Ishikawa (cell line): ENCODE measurements at regions not wholly inside any gene's neighbourhood (a gene's known extent, or its start where the extent isn't known, plus 50 kb on each side); places are given as distances from the start of the nearest gene placed in this dataset.

Experiments
- CEBPB ChIP-seq: IDR thresholded peaks from 2 replicates; pipeline ENCODE4 v1.6.1; 2012
- CREB1 ChIP-seq: IDR thresholded peaks from 2 replicates; pipeline ENCODE4 v1.6.1; 2012; ENCODE audit warnings: low read depth
- EGR1 ChIP-seq: IDR thresholded peaks from 2 replicates; pipeline ENCODE4 v1.6.1; 2012
- EP300 ChIP-seq: IDR thresholded peaks from 2 replicates; pipeline ENCODE4 v1.6.1; 2012; ENCODE audit warnings: borderline replicate concordance
- FOXM1 ChIP-seq: IDR thresholded peaks from 2 replicates; pipeline ENCODE4 v1.6.1; 2012; ENCODE audit warnings: low read depth, borderline replicate concordance
- MAX ChIP-seq: IDR thresholded peaks from 2 replicates; pipeline ENCODE4 v1.6.1; 2012
- NFIC ChIP-seq: IDR thresholded peaks from 2 replicates; pipeline ENCODE4 v1.6.1; 2012
- RAD21 ChIP-seq: IDR thresholded peaks from 2 replicates; pipeline ENCODE4 v1.6.1; 2012; ENCODE audit warnings: low read depth
- REST ChIP-seq: IDR thresholded peaks from 2 replicates; pipeline ENCODE4 v1.6.1; 2012; ENCODE audit warnings: low read depth, mild to moderate bottlenecking
- TAF1 ChIP-seq: IDR thresholded peaks from 2 replicates; pipeline ENCODE4 v1.6.1; 2012; ENCODE audit warnings: low read depth, mild to moderate bottlenecking
- TCF12 ChIP-seq: IDR thresholded peaks from 2 replicates; pipeline ENCODE4 v1.6.1; 2012; ENCODE audit warnings: low read depth
- TEAD4 ChIP-seq: IDR thresholded peaks from 2 replicates; pipeline ENCODE4 v1.6.1; 2012
- USF1 ChIP-seq: IDR thresholded peaks from 2 replicates; pipeline ENCODE4 v1.6.1; 2012
- YY1 ChIP-seq: IDR thresholded peaks from 2 replicates; pipeline ENCODE4 v1.6.1; 2012; ENCODE audit warnings: low read depth
- ZBTB7A ChIP-seq: IDR thresholded peaks from 2 replicates; pipeline ENCODE4 v1.6.1; 2012; ENCODE audit warnings: low read depth

GRCh38 chr10:44242826-44243225 lies 142.1 kb downstream of the CXCL12 start:
- TF ChIP-seq EP300 (no peak), EGR1 (no peak), CREB1 (no peak), FOXM1 (no peak), CEBPB (no peak), RAD21 (no peak), TEAD4 (no peak), MAX (no peak), ZBTB7A (no peak), REST (no peak), NFIC (no peak), YY1 (no peak), USF1 (no peak), TCF12 (no peak), TAF1 (no peak)

- TF ChIP-seq ZBTB7A (no peak), NFIC (no peak)
Measured at GRCh38 chr10:44242091-44242490, 142.8 kb downstream of the CXCL12 start.

GRCh38 chr10:44240584-44241205 lies 144.2 kb downstream of the CXCL12 start:
- TF ChIP-seq REST (no peak), NFIC (no peak), CREB1 (no peak), EGR1 (no peak), TCF12 (no peak), YY1 (no peak), FOXM1 (no peak), EP300 (no peak), TEAD4 (no peak), ZBTB7A (no peak), RAD21 (no peak), USF1 (no peak), MAX (no peak)

GRCh38 chr10:44238212-44238611 lies 146.7 kb downstream of the CXCL12 start:
- no peak for TF ChIP-seq TEAD4
- no peak for TF ChIP-seq ZBTB7A
- TF ChIP-seq RAD21 = no peak
- TF ChIP-seq CREB1 = no peak
- TF ChIP-seq CEBPB = no peak
- TF ChIP-seq REST = no peak
